ENCODE measurements at regions not wholly inside any gene's neighbourhood (a gene's known extent, or its start where the extent isn't known, plus 50 kb on each side); places are given as distances from the start of the nearest gene placed in this dataset.

- Histone ChIP-seq H3K4me1 (ENCODE audit: insufficient read depth, low read length, poor library complexity, severe bottlenecking) (no peaks in the 10 kb centered on the region), H3K9me2 (replicated peaks; ENCODE audit: low read depth, low read length) (no peaks in the 10 kb centered on the region), H3K4me3 (ENCODE audit: low read length, poor library complexity, severe bottlenecking) (no peak overlapping the region), H3K79me2 (ENCODE audit: insufficient read depth, low read length) (no peaks in the 10 kb centered on the region; the same call in 1 of the 2 replicates), H3K9ac (ENCODE audit: low read depth, low read length, poor library complexity, severe bottlenecking) (no peak overlapping the region), H3K36me3 (ENCODE audit: insufficient read depth, low read length) (no peaks in the 10 kb centered on the region), H3K27me3 (ENCODE audit: insufficient read depth, low read length, poor library complexity, severe bottlenecking) (no peaks in the 10 kb centered on the region), H3K9me3 (ENCODE audit: insufficient read depth, low read depth, low read length) (no peaks in the 10 kb centered on the region; the same call in 1 of the 2 replicates), H3F3A (ENCODE audit: low read depth) (no peaks in the 10 kb centered on the region), H2AFZ (ENCODE audit: low read length) (no peak overlapping the region), H4K20me1 (ENCODE audit: insufficient read depth, low read length, poor library complexity, severe bottlenecking) (no peaks in the 10 kb centered on the region), H3K4me2 (ENCODE audit: low read depth, low read length, poor library complexity, severe bottlenecking) (no peak overlapping the region)
- TF ChIP-seq, protein P1, sequence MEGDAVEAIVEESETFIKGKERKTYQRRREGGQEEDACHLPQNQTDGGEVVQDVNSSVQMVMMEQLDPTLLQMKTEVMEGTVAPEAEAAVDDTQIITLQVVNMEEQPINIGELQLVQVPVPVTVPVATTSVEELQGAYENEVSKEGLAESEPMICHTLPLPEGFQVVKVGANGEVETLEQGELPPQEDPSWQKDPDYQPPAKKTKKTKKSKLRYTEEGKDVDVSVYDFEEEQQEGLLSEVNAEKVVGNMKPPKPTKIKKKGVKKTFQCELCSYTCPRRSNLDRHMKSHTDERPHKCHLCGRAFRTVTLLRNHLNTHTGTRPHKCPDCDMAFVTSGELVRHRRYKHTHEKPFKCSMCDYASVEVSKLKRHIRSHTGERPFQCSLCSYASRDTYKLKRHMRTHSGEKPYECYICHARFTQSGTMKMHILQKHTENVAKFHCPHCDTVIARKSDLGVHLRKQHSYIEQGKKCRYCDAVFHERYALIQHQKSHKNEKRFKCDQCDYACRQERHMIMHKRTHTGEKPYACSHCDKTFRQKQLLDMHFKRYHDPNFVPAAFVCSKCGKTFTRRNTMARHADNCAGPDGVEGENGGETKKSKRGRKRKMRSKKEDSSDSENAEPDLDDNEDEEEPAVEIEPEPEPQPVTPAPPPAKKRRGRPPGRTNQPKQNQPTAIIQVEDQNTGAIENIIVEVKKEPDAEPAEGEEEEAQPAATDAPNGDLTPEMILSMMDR (conservative IDR thresholded peaks at IDR 0.05; ENCODE audit: low read length) = no peak
- TF ChIP-seq EZH2phosphoT487 (IDR thresholded peaks at IDR 0.05; ENCODE audit: borderline replicate concordance) = no peak
Measured at GRCh38 chr1:192713921-192714320, 78.0 kb downstream of the RGS13 start.

GRCh38 chr1:192724670-192725069, 84.2 kb upstream of the RGS2 start:
- H3K9ac ChIP-seq (ENCODE audit: low read depth, low read length, poor library complexity, severe bottlenecking) = no peak overlapping the region
- no peaks in the 10 kb centered on the region for H3K9me2 ChIP-seq (replicated peaks; ENCODE audit: low read depth, low read length)
- H2AFZ ChIP-seq (ENCODE audit: low read length) = no peak overlapping the region
- H3K4me1 ChIP-seq (ENCODE audit: insufficient read depth, low read length, poor library complexity, severe bottlenecking) = no peaks in the 10 kb centered on the region
- H3K79me2 ChIP-seq (ENCODE audit: insufficient read depth, low read length) = peaks cover 1% of the 10 kb centered on the region; the same call in 1 of the 2 replicates
- no peaks in the 10 kb centered on the region for H4K20me1 ChIP-seq (ENCODE audit: insufficient read depth, low read length, poor library complexity, severe bottlenecking)
- H3K36me3 ChIP-seq (ENCODE audit: insufficient read depth, low read length) = no peaks in the 10 kb centered on the region
- H3K4me2 ChIP-seq (ENCODE audit: low read depth, low read length, poor library complexity, severe bottlenecking) = no peak overlapping the region
- no peak for TF ChIP-seq EZH2phosphoT487 (IDR thresholded peaks at IDR 0.05; ENCODE audit: borderline replicate concordance)
- TF ChIP-seq, protein P1 (conservative IDR thresholded peaks at IDR 0.05; ENCODE audit: low read length) = no peak
- H3K9me3 ChIP-seq (ENCODE audit: insufficient read depth, low read depth, low read length) = peaks cover 6% of the 10 kb centered on the region; the same call in 1 of the 2 replicates
- no peak overlapping the region for H3K4me3 ChIP-seq (ENCODE audit: low read length, poor library complexity, severe bottlenecking)
- no peaks in the 10 kb centered on the region for H3K27me3 ChIP-seq (ENCODE audit: insufficient read depth, low read length, poor library complexity, severe bottlenecking)
- H3F3A ChIP-seq (ENCODE audit: low read depth) = no peaks in the 10 kb centered on the region

- H3K36me3 ChIP-seq (ENCODE audit: insufficient read depth, low read length) = no peaks in the 10 kb centered on the region
- H3K4me2 ChIP-seq (ENCODE audit: low read depth, low read length, poor library complexity, severe bottlenecking) = no peak overlapping the region
- no peaks in the 10 kb centered on the region for H3K9me2 ChIP-seq (replicated peaks; ENCODE audit: low read depth, low read length)
- H3K79me2 ChIP-seq (ENCODE audit: insufficient read depth, low read length) = peaks cover 5% of the 10 kb centered on the region; the same call in 1 of the 2 replicates
- no peaks in the 10 kb centered on the region for H3F3A ChIP-seq (ENCODE audit: low read depth)
- no peak overlapping the region for H3K9ac ChIP-seq (ENCODE audit: low read depth, low read length, poor library complexity, severe bottlenecking)
- no peak overlapping the region for H2AFZ ChIP-seq (ENCODE audit: low read length)
- H3K4me3 ChIP-seq (ENCODE audit: low read length, poor library complexity, severe bottlenecking) = no peak overlapping the region
- no peaks in the 10 kb centered on the region for H3K9me3 ChIP-seq (ENCODE audit: insufficient read depth, low read depth, low read length)
- no peaks in the 10 kb centered on the region for H3K27me3 ChIP-seq (ENCODE audit: insufficient read depth, low read length, poor library complexity, severe bottlenecking)
- H4K20me1 ChIP-seq (ENCODE audit: insufficient read depth, low read length, poor library complexity, severe bottlenecking) = no peaks in the 10 kb centered on the region
- no peak for TF ChIP-seq EZH2phosphoT487 (IDR thresholded peaks at IDR 0.05; ENCODE audit: borderline replicate concordance)
- TF ChIP-seq, protein P1 (conservative IDR thresholded peaks at IDR 0.05; ENCODE audit: low read length) = no peak
- peaks cover 17% of the 10 kb centered on the region for H3K4me1 ChIP-seq (ENCODE audit: insufficient read depth, low read length, poor library complexity, severe bottlenecking)
Measured at GRCh38 chr1:192726820-192727504, 81.9 kb upstream of the RGS2 start.

All from Loucy (cell line).